ENCODE measurements at regions not wholly inside any gene's neighbourhood (a gene's known extent, or its start where the extent isn't known, plus 50 kb on each side); places are given as distances from the start of the nearest gene placed in this dataset.

GRCh38 chrX:58051346-58051745 is 141.1 kb upstream of the ZXDA start:
- Histone ChIP-seq H3K4ac (ENCODE audit: low read depth, low read length) (no peak overlapping the region), H3K79me2 (ENCODE audit: control insufficient read depth, insufficient read depth, low read length) (no peaks in the 10 kb centered on the region), H3K9ac (ENCODE audit: low read length) (no peak overlapping the region), H2BK120ac (ENCODE audit: low read depth, low read length) (no peak overlapping the region), H4K8ac (ENCODE audit: low read depth, low read length) (no peak overlapping the region), H2BK5ac (ENCODE audit: low read length) (no peak overlapping the region), H4K5ac (ENCODE audit: low read length) (no peak overlapping the region), H3K4me1 (ENCODE audit: control insufficient read depth, low read depth, low read length) (no peaks in the 10 kb centered on the region), H3K4me3 (ENCODE audit: low read length) (no peak overlapping the region), H3K56ac (ENCODE audit: low read length) (no peak overlapping the region), H3K27ac (ENCODE audit: low read depth, low read length) (no peak overlapping the region), H2AK5ac (ENCODE audit: low read length) (no peak overlapping the region), H3K79me1 (ENCODE audit: low read length) (no peaks in the 10 kb centered on the region), H3K4me2 (ENCODE audit: low read length) (no peak overlapping the region), H2BK15ac (replicated peaks; ENCODE audit: low read depth) (no peak overlapping the region), H3K27me3 (ENCODE audit: insufficient read depth, low read length, poor library complexity) (no peaks in the 10 kb centered on the region), H3K23ac (ENCODE audit: low read length) (no peak overlapping the region), H3K18ac (ENCODE audit: low read length) (no peak overlapping the region), H3K36me3 (ENCODE audit: control insufficient read depth, insufficient read depth, low read length) (no peaks in the 10 kb centered on the region)
- no CpG with 5 or more reads among the region's 3 CpGs for WGBS (ENCODE audit: extremely low coverage, insufficient coverage, low lambda C conversion rate)
- DNase-seq = no peak

GRCh38 chrX:58044130-58044529 is 133.9 kb upstream of the ZXDA start:
- H3K36me3 ChIP-seq (ENCODE audit: control insufficient read depth, insufficient read depth, low read length) = no peaks in the 10 kb centered on the region
- H4K5ac ChIP-seq (ENCODE audit: low read length) = no peak overlapping the region
- no peak overlapping the region for H2BK120ac ChIP-seq (ENCODE audit: low read depth, low read length)
- H3K4me2 ChIP-seq (ENCODE audit: low read length) = no peak overlapping the region
- no peak overlapping the region for H3K23ac ChIP-seq (ENCODE audit: low read length)
- no peak overlapping the region for H3K27ac ChIP-seq (ENCODE audit: low read depth, low read length)
- no peaks in the 10 kb centered on the region for H3K4me1 ChIP-seq (ENCODE audit: control insufficient read depth, low read depth, low read length)
- no peak overlapping the region for H3K4me3 ChIP-seq (ENCODE audit: low read length)
- no peak overlapping the region for H3K4ac ChIP-seq (ENCODE audit: low read depth, low read length)
- no peak for DNase-seq
- H2BK5ac ChIP-seq (ENCODE audit: low read length) = no peak overlapping the region
- no peak overlapping the region for H2BK15ac ChIP-seq (replicated peaks; ENCODE audit: low read depth)
- no peak overlapping the region for H4K8ac ChIP-seq (ENCODE audit: low read depth, low read length)
- no peak overlapping the region for H3K9ac ChIP-seq (ENCODE audit: low read length)
- no peak overlapping the region for H3K56ac ChIP-seq (ENCODE audit: low read length)
- H3K18ac ChIP-seq (ENCODE audit: low read length) = no peak overlapping the region
- H2AK5ac ChIP-seq (ENCODE audit: low read length) = no peak overlapping the region
- H3K27me3 ChIP-seq (ENCODE audit: insufficient read depth, low read length, poor library complexity) = no peaks in the 10 kb centered on the region
- no peaks in the 10 kb centered on the region for H3K79me2 ChIP-seq (ENCODE audit: control insufficient read depth, insufficient read depth, low read length)
- H3K79me1 ChIP-seq (ENCODE audit: low read length) = no peaks in the 10 kb centered on the region

GRCh38 chrX:58025979-58026378 is 115.7 kb upstream of the ZXDA start:
- no peak overlapping the region for H3K4me2 ChIP-seq (ENCODE audit: low read length)
- H3K4me3 ChIP-seq (ENCODE audit: low read length) = no peak overlapping the region
- no peak overlapping the region for H3K56ac ChIP-seq (ENCODE audit: low read length)
- no CpG with 5 or more reads among the region's 5 CpGs for WGBS (ENCODE audit: extremely low coverage, insufficient coverage, low lambda C conversion rate)
- H2BK15ac ChIP-seq (replicated peaks; ENCODE audit: low read depth) = no peak overlapping the region
- H3K23ac ChIP-seq (ENCODE audit: low read length) = no peak overlapping the region
- H3K9ac ChIP-seq (ENCODE audit: low read length) = no peak overlapping the region
- H3K27ac ChIP-seq (ENCODE audit: low read depth, low read length) = no peak overlapping the region
- DNase-seq = peak; percentile 23
- H3K36me3 ChIP-seq (ENCODE audit: control insufficient read depth, insufficient read depth, low read length) = no peaks in the 10 kb centered on the region
- H3K27me3 ChIP-seq (ENCODE audit: insufficient read depth, low read length, poor library complexity) = no peaks in the 10 kb centered on the region
- no peak overlapping the region for H2BK5ac ChIP-seq (ENCODE audit: low read length)
- no peaks in the 10 kb centered on the region for H3K79me1 ChIP-seq (ENCODE audit: low read length)
- no peak overlapping the region for H4K8ac ChIP-seq (ENCODE audit: low read depth, low read length)
- H3K18ac ChIP-seq (ENCODE audit: low read length) = no peak overlapping the region
- no peaks in the 10 kb centered on the region for H3K79me2 ChIP-seq (ENCODE audit: control insufficient read depth, insufficient read depth, low read length)
- no peak overlapping the region for H4K5ac ChIP-seq (ENCODE audit: low read length)
- H3K4me1 ChIP-seq (ENCODE audit: control insufficient read depth, low read depth, low read length) = no peaks in the 10 kb centered on the region
- H3K4ac ChIP-seq (ENCODE audit: low read depth, low read length) = no peak overlapping the region
- no peak overlapping the region for H2BK120ac ChIP-seq (ENCODE audit: low read depth, low read length)
- H2AK5ac ChIP-seq (ENCODE audit: low read length) = no peak overlapping the region

- no peak overlapping the region for H3K18ac ChIP-seq (ENCODE audit: low read length)
- H3K9ac ChIP-seq (ENCODE audit: low read length) = no peak overlapping the region
- WGBS (ENCODE audit: extremely low coverage, insufficient coverage, low lambda C conversion rate) = no CpG with 5 or more reads among the region's 11 CpGs
These were observed 75.7 kb upstream of the ZXDA start for GRCh38 chrX:57985951-57986350.

GRCh38 chrX:57984620-57985019 is 74.4 kb upstream of the ZXDA start:
- H3K27me3 ChIP-seq (ENCODE audit: insufficient read depth, low read length, poor library complexity) = no peaks in the 10 kb centered on the region
- H3K4ac ChIP-seq (ENCODE audit: low read depth, low read length) = no peak overlapping the region
- no peak for DNase-seq
- H3K4me3 ChIP-seq (ENCODE audit: low read length) = no peak overlapping the region
- H4K5ac ChIP-seq (ENCODE audit: low read length) = no peak overlapping the region
- no peak overlapping the region for H3K23ac ChIP-seq (ENCODE audit: low read length)
- no peak overlapping the region for H3K9ac ChIP-seq (ENCODE audit: low read length)
- no peak overlapping the region for H2BK120ac ChIP-seq (ENCODE audit: low read depth, low read length)
- no peak overlapping the region for H3K27ac ChIP-seq (ENCODE audit: low read depth, low read length)
- H2BK5ac ChIP-seq (ENCODE audit: low read length) = no peak overlapping the region
- no peaks in the 10 kb centered on the region for H3K4me1 ChIP-seq (ENCODE audit: control insufficient read depth, low read depth, low read length)
- H3K18ac ChIP-seq (ENCODE audit: low read length) = no peak overlapping the region
- no peak overlapping the region for H4K8ac ChIP-seq (ENCODE audit: low read depth, low read length)
- no peak overlapping the region for H3K56ac ChIP-seq (ENCODE audit: low read length)
- H3K79me1 ChIP-seq (ENCODE audit: low read length) = no peaks in the 10 kb centered on the region
- H3K4me2 ChIP-seq (ENCODE audit: low read length) = no peak overlapping the region
- H2BK15ac ChIP-seq (replicated peaks; ENCODE audit: low read depth) = no peak overlapping the region
- WGBS (ENCODE audit: extremely low coverage, insufficient coverage, low lambda C conversion rate) = no CpG with 5 or more reads among the region's 3 CpGs
- H2AK5ac ChIP-seq (ENCODE audit: low read length) = no peak overlapping the region
- H3K36me3 ChIP-seq (ENCODE audit: control insufficient read depth, insufficient read depth, low read length) = no peaks in the 10 kb centered on the region
- H3K79me2 ChIP-seq (ENCODE audit: control insufficient read depth, insufficient read depth, low read length) = no peaks in the 10 kb centered on the region

More at GRCh38 chrX:57985951-57986350, 75.7 kb upstream of the ZXDA start:
- H3K79me2 ChIP-seq (ENCODE audit: control insufficient read depth, insufficient read depth, low read length) = no peaks in the 10 kb centered on the region
- DNase-seq = no peak
- H3K4ac ChIP-seq (ENCODE audit: low read depth, low read length) = no peak overlapping the region
- H2AK5ac ChIP-seq (ENCODE audit: low read length) = no peak overlapping the region
- H2BK15ac ChIP-seq (replicated peaks; ENCODE audit: low read depth) = no peak overlapping the region
- H3K27me3 ChIP-seq (ENCODE audit: insufficient read depth, low read length, poor library complexity) = no peaks in the 10 kb centered on the region
- no peak overlapping the region for H3K56ac ChIP-seq (ENCODE audit: low read length)
- H3K23ac ChIP-seq (ENCODE audit: low read length) = no peak overlapping the region
- H3K4me1 ChIP-seq (ENCODE audit: control insufficient read depth, low read depth, low read length) = no peaks in the 10 kb centered on the region
- H2BK120ac ChIP-seq (ENCODE audit: low read depth, low read length) = no peak overlapping the region
- no peaks in the 10 kb centered on the region for H3K79me1 ChIP-seq (ENCODE audit: low read length)
- H3K4me2 ChIP-seq (ENCODE audit: low read length) = no peak overlapping the region
- H2BK5ac ChIP-seq (ENCODE audit: low read length) = no peak overlapping the region
- no peak overlapping the region for H4K8ac ChIP-seq (ENCODE audit: low read depth, low read length)
- H3K36me3 ChIP-seq (ENCODE audit: control insufficient read depth, insufficient read depth, low read length) = no peaks in the 10 kb centered on the region
- no peak overlapping the region for H3K4me3 ChIP-seq (ENCODE audit: low read length)
- H4K5ac ChIP-seq (ENCODE audit: low read length) = no peak overlapping the region
- no peak overlapping the region for H3K27ac ChIP-seq (ENCODE audit: low read depth, low read length)

- Histone ChIP-seq H4K5ac (ENCODE audit: low read length) (no peak overlapping the region), H3K4ac (ENCODE audit: low read depth, low read length) (no peak overlapping the region), H3K27ac (ENCODE audit: low read depth, low read length) (no peak overlapping the region), H3K27me3 (ENCODE audit: insufficient read depth, low read length, poor library complexity) (no peaks in the 10 kb centered on the region), H2BK15ac (replicated peaks; ENCODE audit: low read depth) (no peak overlapping the region), H3K4me3 (ENCODE audit: low read length) (no peak overlapping the region), H2AK5ac (ENCODE audit: low read length) (no peak overlapping the region), H3K9ac (ENCODE audit: low read length) (no peak overlapping the region), H3K79me1 (ENCODE audit: low read length) (no peaks in the 10 kb centered on the region), H3K56ac (ENCODE audit: low read length) (no peak overlapping the region), H4K8ac (ENCODE audit: low read depth, low read length) (no peak overlapping the region), H3K79me2 (ENCODE audit: control insufficient read depth, insufficient read depth, low read length) (no peaks in the 10 kb centered on the region), H3K18ac (ENCODE audit: low read length) (no peak overlapping the region), H3K4me2 (ENCODE audit: low read length) (no peak overlapping the region), H3K4me1 (ENCODE audit: control insufficient read depth, low read depth, low read length) (no peaks in the 10 kb centered on the region), H3K23ac (ENCODE audit: low read length) (no peak overlapping the region), H2BK120ac (ENCODE audit: low read depth, low read length) (no peak overlapping the region), H3K36me3 (ENCODE audit: control insufficient read depth, insufficient read depth, low read length) (no peaks in the 10 kb centered on the region), H2BK5ac (ENCODE audit: low read length) (no peak overlapping the region)
- no peak for DNase-seq
- no CpG with 5 or more reads among the region's 6 CpGs for WGBS (ENCODE audit: extremely low coverage, insufficient coverage, low lambda C conversion rate)
These were observed 67.7 kb upstream of the ZXDA start for GRCh38 chrX:57977992-57978391.
